Ishikawa (cell line): ENCODE measurements at regions not wholly inside any gene's neighbourhood (a gene's known extent, or its start where the extent isn't known, plus 50 kb on each side); places are given as distances from the start of the nearest gene placed in this dataset.

Experiments used
- CEBPB ChIP-seq: IDR thresholded peaks from 2 replicates; pipeline ENCODE4 v1.6.1; 2012
- CREB1 ChIP-seq: IDR thresholded peaks from 2 replicates; pipeline ENCODE4 v1.6.1; 2012; ENCODE audit warnings: low read depth
- EGR1 ChIP-seq: IDR thresholded peaks from 2 replicates; pipeline ENCODE4 v1.6.1; 2012
- EP300 ChIP-seq: IDR thresholded peaks from 2 replicates; pipeline ENCODE4 v1.6.1; 2012; ENCODE audit warnings: borderline replicate concordance
- FOXM1 ChIP-seq: IDR thresholded peaks from 2 replicates; pipeline ENCODE4 v1.6.1; 2012; ENCODE audit warnings: low read depth, borderline replicate concordance
- MAX ChIP-seq: IDR thresholded peaks from 2 replicates; pipeline ENCODE4 v1.6.1; 2012
- NFIC ChIP-seq: IDR thresholded peaks from 2 replicates; pipeline ENCODE4 v1.6.1; 2012
- RAD21 ChIP-seq: IDR thresholded peaks from 2 replicates; pipeline ENCODE4 v1.6.1; 2012; ENCODE audit warnings: low read depth
- REST ChIP-seq: IDR thresholded peaks from 2 replicates; pipeline ENCODE4 v1.6.1; 2012; ENCODE audit warnings: low read depth, mild to moderate bottlenecking
- TAF1 ChIP-seq: IDR thresholded peaks from 2 replicates; pipeline ENCODE4 v1.6.1; 2012; ENCODE audit warnings: low read depth, mild to moderate bottlenecking
- TCF12 ChIP-seq: IDR thresholded peaks from 2 replicates; pipeline ENCODE4 v1.6.1; 2012; ENCODE audit warnings: low read depth
- TEAD4 ChIP-seq: IDR thresholded peaks from 2 replicates; pipeline ENCODE4 v1.6.1; 2012
- USF1 ChIP-seq: IDR thresholded peaks from 2 replicates; pipeline ENCODE4 v1.6.1; 2012
- YY1 ChIP-seq: IDR thresholded peaks from 2 replicates; pipeline ENCODE4 v1.6.1; 2012; ENCODE audit warnings: low read depth
- ZBTB7A ChIP-seq: IDR thresholded peaks from 2 replicates; pipeline ENCODE4 v1.6.1; 2012; ENCODE audit warnings: low read depth

- TF ChIP-seq YY1 (no peak), USF1 (no peak), NFIC (no peak), EP300 (no peak), MAX (no peak), REST (no peak), CEBPB (no peak), TEAD4 (no peak), CREB1 (no peak), TAF1 (no peak), TCF12 (no peak), ZBTB7A (no peak), RAD21 (no peak), EGR1 (no peak), FOXM1 (no peak)
These were observed 178.8 kb upstream of the PFKP start for GRCh38 chr10:2888403-2889004.

- no peak for TF ChIP-seq CREB1
- no peak for TF ChIP-seq CEBPB
- TF ChIP-seq REST = no peak
- no peak for TF ChIP-seq NFIC
- no peak for TF ChIP-seq FOXM1
- no peak for TF ChIP-seq USF1
- no peak for TF ChIP-seq EGR1
- TF ChIP-seq ZBTB7A = no peak
- TF ChIP-seq RAD21 = no peak
- no peak for TF ChIP-seq TEAD4
- TF ChIP-seq TAF1 = no peak
- TF ChIP-seq EP300 = no peak
- TF ChIP-seq YY1 = no peak
- TF ChIP-seq MAX = no peak
- TF ChIP-seq TCF12 = no peak
These were observed 179.8 kb upstream of the PFKP start for GRCh38 chr10:2887391-2888070.

- TF ChIP-seq EP300 (no peak), TAF1 (no peak), CEBPB (no peak), YY1 (no peak), TEAD4 (no peak), TCF12 (no peak), NFIC (no peak), RAD21 (no peak), ZBTB7A (no peak), FOXM1 (no peak), MAX (no peak), REST (no peak), CREB1 (no peak), USF1 (no peak), EGR1 (no peak)
These were observed 180.7 kb upstream of the PFKP start for GRCh38 chr10:2886662-2887061.
